GM20000 (cell line): ENCODE measurements at regions not wholly inside any gene's neighbourhood (a gene's known extent, or its start where the extent isn't known, plus 50 kb on each side); places are given as distances from the start of the nearest gene placed in this dataset.
"Not testable (repeated sequence)": the region's sequence is repeated elsewhere in the genome, so short reads cannot be mapped to it uniquely, and the experiment has no call there.

Experiments used
- DNase-seq: peaks from one replicate; pipeline ENCODE4 v3.0.0; 2012; ENCODE audit warnings: low spot score

- DNase-seq = not testable (repeated sequence)
These were observed 65.1 kb upstream of the NBPF26 start for GRCh38 chr1:120658622-120659021.

- DNase-seq = not testable (repeated sequence)
These were observed 64.6 kb upstream of the NBPF26 start for GRCh38 chr1:120659133-120659532.

GRCh38 chr1:120664376-120665249 lies 59.1 kb upstream of the NBPF26 start:
- DNase-seq = not testable (repeated sequence)

GRCh38 chr1:120665250-120665577 lies 58.5 kb upstream of the NBPF26 start:
- not testable (repeated sequence) for DNase-seq

- DNase-seq = not testable (repeated sequence)
These were observed 55.6 kb upstream of the NBPF26 start for GRCh38 chr1:120668187-120668586.
